BJ (cell line): ENCODE measurements at regions not wholly inside any gene's neighbourhood (a gene's known extent, or its start where the extent isn't known, plus 50 kb on each side); places are given as distances from the start of the nearest gene placed in this dataset.

Experiments
- CTCF ChIA-PET: fragments of 350-600 bp; formaldehyde crosslinking; extraction: SDS; loops from one replicate; lab custom pipeline; 2021; ENCODE audit warnings: antibody characterized with exemption, inconsistent platforms; lab: Yijun Ruan, JAX
- POLR2A ChIA-PET: fragments of 300-600 bp; sonication (Branson Sonifier 250); formaldehyde crosslinking; extraction: SDS; loops from one replicate; lab custom pipeline; 2021; ENCODE audit warnings: antibody characterized with exemption; lab: Charles Lee
- DNase-seq: peaks from one replicate; pipeline ENCODE4 v3.0.0-alpha.2; 2011; ENCODE audit warnings: low read depth
- H3K27me3 ChIP-seq: 2 replicates; pipeline ENCODE4 v1.6.0; 2011; ENCODE audit warnings: low read length; ENCODE audit not compliant: control insufficient read depth, insufficient read depth
- H3K36me3 ChIP-seq: 2 replicates; pipeline ENCODE4 v1.5.1; 2011; ENCODE audit warnings: low read length; ENCODE audit not compliant: control insufficient read depth, insufficient read depth
- H3K4me3 ChIP-seq: 2 replicates; pipeline ENCODE4 v1.5.1; 2011; ENCODE audit warnings: low read depth, mild to moderate bottlenecking, control low read depth, low read length
- CTCF ChIP-seq: IDR thresholded peaks from 2 replicates; pipeline ENCODE4 v1.5.1; 2011; ENCODE audit warnings: low read depth, mild to moderate bottlenecking, control low read depth, inconsistent platforms, low read length, moderate library complexity; ENCODE audit not compliant: insufficient read depth

- Histone ChIP-seq H3K36me3 (no peaks in the 10 kb centered on the region), H3K27me3 (no peaks in the 10 kb centered on the region), H3K4me3 (no peak overlapping the region)
- no peak for TF ChIP-seq CTCF
- no peak for DNase-seq
- ChIA-PET CTCF (no interaction called here), POLR2A (no interaction called here)
Measured at GRCh38 chr12:17148706-17149105, 542.7 kb upstream of the LMO3 start.

GRCh38 chr12:17142856-17143255 is 536.9 kb upstream of the LMO3 start:
- Histone ChIP-seq H3K36me3 (no peaks in the 10 kb centered on the region), H3K4me3 (no peak overlapping the region), H3K27me3 (no peaks in the 10 kb centered on the region)
- no peak for TF ChIP-seq CTCF
- CTCF ChIA-PET: interaction anchor here (0.9 kb wide), 1 partner anchor 8 kb away, joined by 3 read pairs; no protein-coding TSS in a partner anchor
- POLR2A ChIA-PET: no interaction called here
- no peak for DNase-seq

- Histone ChIP-seq H3K36me3 (no peaks in the 10 kb centered on the region), H3K4me3 (no peak overlapping the region), H3K27me3 (no peaks in the 10 kb centered on the region)
- DNase-seq: no peak
- TF ChIP-seq CTCF: no peak
- CTCF ChIA-PET: no interaction called here
- POLR2A ChIA-PET: no interaction called here
Measured at GRCh38 chr12:17139931-17140330, 534.0 kb upstream of the LMO3 start.

GRCh38 chr12:17137396-17137795 is 531.4 kb upstream of the LMO3 start:
- H3K27me3 ChIP-seq: no peaks in the 10 kb centered on the region
- DNase-seq: no peak
- H3K36me3 ChIP-seq: no peaks in the 10 kb centered on the region
- CTCF ChIA-PET: no interaction called here
- POLR2A ChIA-PET: no interaction called here
- TF ChIP-seq CTCF: no peak
- H3K4me3 ChIP-seq: no peak overlapping the region

GRCh38 chr12:17134315-17134714 is 528.4 kb upstream of the LMO3 start:
- TF ChIP-seq CTCF: no peak
- Histone ChIP-seq H3K27me3 (no peaks in the 10 kb centered on the region), H3K36me3 (no peaks in the 10 kb centered on the region), H3K4me3 (no peak overlapping the region)
- DNase-seq: no peak
- ChIA-PET CTCF (no interaction called here), POLR2A (no interaction called here)
